Right lobe of liver (tissue), 4 donors: ENCODE measurements at regions not wholly inside any gene's neighbourhood (a gene's known extent, or its start where the extent isn't known, plus 50 kb on each side); places are given as distances from the start of the nearest gene placed in this dataset.

Experiments used
- POLR2A ChIP-seq: fragments of 450-650 bp; IDR thresholded peaks from one replicate; pipeline ENCODE4 v1.6.1; 2017; ENCODE audit warnings: antibody characterized with exemption, mild to moderate bottlenecking
- TF ChIP-seq, protein P1 (sequence below), 4 donors: fragments of 200-600 bp in 3 of 4; fragments of 450-650 bp in 1 of 4; IDR thresholded peaks; one replicate each; pipeline versions ENCODE4 v1.5.1 to v1.8.0; 2016 to 2022; ENCODE audit warnings: antibody characterized with exemption in 4 of 4, mild to moderate bottlenecking in 2 of 4
- donor health status: DM: no; HTN: no; CAD: no.
- donor health status: DM: no; HTN: no; CAD: no.
- donor health status: DM: no; HTN: yes; CAD: no.

DNA sequence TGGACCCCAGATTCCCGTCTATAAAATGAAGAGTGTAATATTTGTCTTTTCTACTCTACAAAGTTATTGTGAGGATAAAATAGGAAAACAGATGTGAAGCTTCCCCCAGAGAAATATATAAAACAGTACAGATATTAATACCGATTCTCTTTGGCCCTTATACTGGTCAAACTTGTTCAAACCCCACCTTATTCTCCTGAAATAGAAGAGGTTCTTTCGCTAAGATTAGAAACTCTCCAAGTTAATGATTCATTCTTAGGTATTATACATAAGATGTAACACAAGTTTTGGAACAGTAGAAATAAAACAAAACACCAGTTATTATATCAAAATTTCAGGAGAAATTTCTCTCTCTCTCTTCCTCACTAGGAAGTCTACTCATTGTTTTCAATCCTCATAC lies 852.4 kb upstream of the ADAMTS5 start:
- TF ChIP-seq, protein P1, sequence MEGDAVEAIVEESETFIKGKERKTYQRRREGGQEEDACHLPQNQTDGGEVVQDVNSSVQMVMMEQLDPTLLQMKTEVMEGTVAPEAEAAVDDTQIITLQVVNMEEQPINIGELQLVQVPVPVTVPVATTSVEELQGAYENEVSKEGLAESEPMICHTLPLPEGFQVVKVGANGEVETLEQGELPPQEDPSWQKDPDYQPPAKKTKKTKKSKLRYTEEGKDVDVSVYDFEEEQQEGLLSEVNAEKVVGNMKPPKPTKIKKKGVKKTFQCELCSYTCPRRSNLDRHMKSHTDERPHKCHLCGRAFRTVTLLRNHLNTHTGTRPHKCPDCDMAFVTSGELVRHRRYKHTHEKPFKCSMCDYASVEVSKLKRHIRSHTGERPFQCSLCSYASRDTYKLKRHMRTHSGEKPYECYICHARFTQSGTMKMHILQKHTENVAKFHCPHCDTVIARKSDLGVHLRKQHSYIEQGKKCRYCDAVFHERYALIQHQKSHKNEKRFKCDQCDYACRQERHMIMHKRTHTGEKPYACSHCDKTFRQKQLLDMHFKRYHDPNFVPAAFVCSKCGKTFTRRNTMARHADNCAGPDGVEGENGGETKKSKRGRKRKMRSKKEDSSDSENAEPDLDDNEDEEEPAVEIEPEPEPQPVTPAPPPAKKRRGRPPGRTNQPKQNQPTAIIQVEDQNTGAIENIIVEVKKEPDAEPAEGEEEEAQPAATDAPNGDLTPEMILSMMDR (IDR thresholded peaks at IDR 0.05), result no peak
- TF ChIP-seq POLR2A, result no peak
